ENCODE measurements at regions not wholly inside any gene's neighbourhood (a gene's known extent, or its start where the extent isn't known, plus 50 kb on each side); places are given as distances from the start of the nearest gene placed in this dataset.

DNA sequence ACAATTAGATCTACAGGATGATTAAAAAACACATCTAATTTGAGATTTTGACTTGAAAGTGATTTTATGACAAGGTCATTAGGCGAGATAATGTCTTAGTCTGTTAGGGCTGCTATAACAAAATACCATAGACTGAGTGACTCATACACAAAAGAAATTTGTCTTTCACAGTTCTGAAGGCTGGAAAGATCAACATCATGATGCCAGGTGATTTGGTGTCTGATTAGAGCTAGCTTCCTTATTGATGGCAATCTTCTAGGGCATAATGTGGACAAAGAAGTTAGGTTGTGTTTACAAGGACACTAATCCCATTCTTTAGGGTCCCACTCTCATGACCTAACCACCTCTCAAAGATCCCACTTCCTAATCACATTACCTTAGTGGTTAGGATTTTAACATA, 256.7 kb downstream of the TUSC1 start:
- ATAC-seq (no peak), DNase-seq (no peak)
- no peak overlapping the region for H3K4me3 ChIP-seq
- no peaks in the 10 kb centered on the region for H3K4me1 ChIP-seq
- in situ Hi-C loops (cut with MboI; ENCODE audit: low sequenced_read_pairs in 4 of 4): no loop called here
- H3K36me3 ChIP-seq: no peaks in the 10 kb centered on the region
- no peak overlapping the region for H3K27ac ChIP-seq
- H3K9me3 ChIP-seq: no peaks in the 10 kb centered on the region
- H3K27me3 ChIP-seq: no peaks in the 10 kb centered on the region
- TF ChIP-seq POLR2A (IDR thresholded peaks at IDR 0.05): no peak
- TF ChIP-seq, protein P1, sequence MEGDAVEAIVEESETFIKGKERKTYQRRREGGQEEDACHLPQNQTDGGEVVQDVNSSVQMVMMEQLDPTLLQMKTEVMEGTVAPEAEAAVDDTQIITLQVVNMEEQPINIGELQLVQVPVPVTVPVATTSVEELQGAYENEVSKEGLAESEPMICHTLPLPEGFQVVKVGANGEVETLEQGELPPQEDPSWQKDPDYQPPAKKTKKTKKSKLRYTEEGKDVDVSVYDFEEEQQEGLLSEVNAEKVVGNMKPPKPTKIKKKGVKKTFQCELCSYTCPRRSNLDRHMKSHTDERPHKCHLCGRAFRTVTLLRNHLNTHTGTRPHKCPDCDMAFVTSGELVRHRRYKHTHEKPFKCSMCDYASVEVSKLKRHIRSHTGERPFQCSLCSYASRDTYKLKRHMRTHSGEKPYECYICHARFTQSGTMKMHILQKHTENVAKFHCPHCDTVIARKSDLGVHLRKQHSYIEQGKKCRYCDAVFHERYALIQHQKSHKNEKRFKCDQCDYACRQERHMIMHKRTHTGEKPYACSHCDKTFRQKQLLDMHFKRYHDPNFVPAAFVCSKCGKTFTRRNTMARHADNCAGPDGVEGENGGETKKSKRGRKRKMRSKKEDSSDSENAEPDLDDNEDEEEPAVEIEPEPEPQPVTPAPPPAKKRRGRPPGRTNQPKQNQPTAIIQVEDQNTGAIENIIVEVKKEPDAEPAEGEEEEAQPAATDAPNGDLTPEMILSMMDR (IDR thresholded peaks at IDR 0.05 in 4 of 5, conservative IDR thresholded peaks at IDR 0.05 in 1 of 5): no peak
- intact Hi-C loops (cut with DNase I; ENCODE audit: low total_unique reads): no loop called here

DNA sequence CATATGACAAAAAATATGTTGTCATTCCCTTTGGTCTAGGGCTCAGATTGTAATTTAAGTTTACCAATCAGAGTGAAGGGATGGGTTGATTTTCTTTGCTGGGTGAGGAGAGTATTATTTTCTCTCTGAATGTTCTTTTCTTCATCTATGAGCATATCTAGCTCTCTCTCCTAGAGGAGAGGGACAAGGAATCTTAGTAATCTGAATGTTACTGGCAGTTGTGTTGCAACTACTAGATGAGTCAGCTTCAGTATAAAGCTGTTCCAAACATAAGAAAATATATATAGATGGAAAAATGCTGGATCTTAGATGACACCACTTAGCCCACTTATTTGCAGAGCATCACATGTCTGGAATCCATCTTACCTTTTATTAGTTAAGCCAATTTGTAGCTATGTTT, 259.3 kb downstream of the TUSC1 start:
- H3K27ac ChIP-seq: no peak overlapping the region
- H3K4me3 ChIP-seq: no peak overlapping the region
- DNase-seq: no peak
- in situ Hi-C loops (cut with MboI; ENCODE audit: low sequenced_read_pairs in 4 of 4) (no loop called here), intact Hi-C loops (cut with DNase I; ENCODE audit: low total_unique reads) (no loop called here)
- no peaks in the 10 kb centered on the region for H3K27me3 ChIP-seq
- ATAC-seq: no peak
- H3K9me3 ChIP-seq: no peaks in the 10 kb centered on the region
- no peak for TF ChIP-seq POLR2A (IDR thresholded peaks at IDR 0.05)
- TF ChIP-seq, protein P1 (IDR thresholded peaks at IDR 0.05 in 4 of 5, conservative IDR thresholded peaks at IDR 0.05 in 1 of 5): no peak
- H3K36me3 ChIP-seq: no peaks in the 10 kb centered on the region
- H3K4me1 ChIP-seq: peaks cover 0 to 4% of the 10 kb centered on the region in 2 donors

DNA sequence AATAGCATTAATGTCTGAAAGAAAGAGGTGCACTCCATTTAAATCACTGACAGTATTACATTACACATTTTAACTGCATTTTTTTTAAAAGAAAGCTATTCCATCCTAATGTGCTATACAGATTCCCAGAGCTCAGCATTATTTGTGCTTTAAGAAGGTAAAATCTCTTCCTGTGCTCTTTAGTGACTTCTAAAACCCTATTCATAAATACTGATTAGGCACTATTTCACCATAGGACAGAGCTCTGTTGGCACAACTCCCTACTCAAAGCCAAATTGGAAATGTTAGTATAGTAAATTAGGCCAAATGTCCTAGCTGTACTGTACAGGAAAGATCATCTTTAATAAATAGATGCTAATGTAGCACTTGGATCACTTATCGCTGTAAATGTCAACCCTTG, 262.5 kb downstream of the TUSC1 start:
- Histone ChIP-seq H3K27ac (no peak overlapping the region), H3K4me1 (peaks cover 0 to 4% of the 10 kb centered on the region in 2 donors), H3K36me3 (no peaks in the 10 kb centered on the region), H3K4me3 (no peak overlapping the region), H3K27me3 (no peaks in the 10 kb centered on the region), H3K9me3 (no peaks in the 10 kb centered on the region)
- in situ Hi-C loops (cut with MboI; ENCODE audit: low sequenced_read_pairs in 4 of 4): no loop called here
- DNase-seq (no peak), ATAC-seq (no peak)
- intact Hi-C loops (cut with DNase I; ENCODE audit: low total_unique reads): no loop called here
- TF ChIP-seq, protein P1 (IDR thresholded peaks at IDR 0.05 in 4 of 5, conservative IDR thresholded peaks at IDR 0.05 in 1 of 5): no peak
- no peak for TF ChIP-seq POLR2A (IDR thresholded peaks at IDR 0.05)

DNA sequence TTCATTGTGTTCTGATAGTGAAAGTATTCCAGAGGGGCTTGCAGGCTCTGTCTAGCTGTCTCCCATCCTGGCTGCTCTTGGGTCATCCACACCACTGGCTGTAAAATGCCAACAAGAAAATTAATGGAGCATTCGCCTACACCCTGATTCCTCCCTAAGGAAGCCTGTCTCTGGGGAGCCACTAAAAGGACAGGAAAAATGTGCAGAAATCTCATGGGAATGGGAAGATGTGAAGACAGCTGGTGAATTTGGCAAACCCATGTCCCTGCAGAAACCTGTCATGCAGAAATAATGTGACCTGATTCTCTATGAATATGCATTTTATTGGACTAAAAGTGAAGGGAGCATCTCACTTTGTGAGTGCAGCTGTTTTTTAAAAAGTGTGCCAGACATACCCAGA, 265.6 kb downstream of the TUSC1 start:
- DNase-seq: no peak
- Histone ChIP-seq H3K4me1 (peaks cover 0 to 4% of the 10 kb centered on the region in 2 donors), H3K4me3 (no peak overlapping the region), H3K36me3 (no peaks in the 10 kb centered on the region), H3K9me3 (no peaks in the 10 kb centered on the region), H3K27me3 (no peaks in the 10 kb centered on the region), H3K27ac (no peak overlapping the region)
- in situ Hi-C loops (cut with MboI; ENCODE audit: low sequenced_read_pairs in 4 of 4) (no loop called here), intact Hi-C loops (cut with DNase I; ENCODE audit: low total_unique reads) (no loop called here)
- TF ChIP-seq POLR2A (IDR thresholded peaks at IDR 0.05): no peak
- TF ChIP-seq, protein P1 (IDR thresholded peaks at IDR 0.05 in 4 of 5, conservative IDR thresholded peaks at IDR 0.05 in 1 of 5): no peak
- ATAC-seq: no peak

DNA sequence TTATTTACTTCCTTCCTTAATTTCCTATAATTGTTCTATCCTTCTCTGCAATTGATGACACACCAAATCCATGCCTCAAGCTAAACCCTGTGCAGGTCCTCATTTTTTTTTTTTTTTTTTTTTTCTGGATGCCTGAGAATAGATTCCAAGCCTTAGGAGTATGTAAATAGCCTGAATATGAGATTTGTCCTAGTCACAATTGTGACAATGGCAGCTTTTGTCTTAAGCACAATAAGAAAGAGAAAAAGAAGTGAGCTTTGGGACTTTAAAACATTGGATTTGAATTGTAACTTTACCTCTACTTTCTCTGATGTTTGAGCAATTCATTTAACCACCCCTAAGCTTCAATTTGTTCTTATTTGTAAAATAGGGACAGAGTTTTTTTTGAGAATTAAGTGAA, 280.5 kb downstream of the TUSC1 start:
- ATAC-seq: no peak
- no peak for DNase-seq
- H3K27me3 ChIP-seq: no peaks in the 10 kb centered on the region
- H3K4me3 ChIP-seq: no peak overlapping the region
- H3K27ac ChIP-seq: no peak overlapping the region
- H3K36me3 ChIP-seq: no peaks in the 10 kb centered on the region
- TF ChIP-seq POLR2A (IDR thresholded peaks at IDR 0.05): no peak
- TF ChIP-seq, protein P1 (IDR thresholded peaks at IDR 0.05 in 4 of 5, conservative IDR thresholded peaks at IDR 0.05 in 1 of 5): no peak
- H3K9me3 ChIP-seq: no peaks in the 10 kb centered on the region
- intact Hi-C loops (cut with DNase I; ENCODE audit: low total_unique reads): no loop called here
- H3K4me1 ChIP-seq: no peaks in the 10 kb centered on the region
- in situ Hi-C loops (cut with MboI; ENCODE audit: low sequenced_read_pairs in 4 of 4): no loop called here

All from gastrocnemius medialis (tissue), 4 donors.